Urinary bladder (tissue), 4 donors: ENCODE measurements at regions not wholly inside any gene's neighbourhood (a gene's known extent, or its start where the extent isn't known, plus 50 kb on each side); places are given as distances from the start of the nearest gene placed in this dataset. TPM values are rescaled to one million over a fixed set of nuclear protein-coding genes. Genes with fewer than 3 reads are reported as not detected.
"Not testable (repeated sequence)": the region's sequence is repeated elsewhere in the genome, so short reads cannot be mapped to it uniquely, and the experiment has no call there.

Experiments used
- DNase-seq: peaks from one replicate; pipeline ENCODE4 v3.0.0-alpha.2; 2015; ENCODE audit errors: extremely low spot score
- H3K27ac ChIP-seq: one replicate; pipeline ENCODE4 v1.5.1; 2013; ENCODE audit warnings: low read depth, mild to moderate bottlenecking, moderate library complexity
- H3K36me3 ChIP-seq: one replicate; pipeline ENCODE4 v1.6.1; 2013; ENCODE audit warnings: mild to moderate bottlenecking, moderate library complexity; ENCODE audit not compliant: insufficient read depth
- H3K4me1 ChIP-seq: one replicate; pipeline ENCODE4 v1.6.1; 2013; ENCODE audit warnings: mild to moderate bottlenecking, moderate library complexity; ENCODE audit not compliant: insufficient read depth
- H3K4me3 ChIP-seq: one replicate; pipeline ENCODE4 v1.5.1; 2013; ENCODE audit warnings: low read depth, low read length
- WGBS: extraction: QIAGEN DNeasy Blood & Tissue Kit; methylation state at CpG from one replicate; pipeline ENCODE4 v1.1.7; 2013; 5-methylcytosine and 5-hydroxymethylcytosine counted together
- small RNA-seq: library from RNA; depleted of rRNA; stranded (forward); fragments of <200 nt; gene quantifications from one replicate; pipeline ENCODE3, GENCODE V24; 2014
- donor health status: healthy with polysubstance abuse.
- donor health status: healthy.

DNA sequence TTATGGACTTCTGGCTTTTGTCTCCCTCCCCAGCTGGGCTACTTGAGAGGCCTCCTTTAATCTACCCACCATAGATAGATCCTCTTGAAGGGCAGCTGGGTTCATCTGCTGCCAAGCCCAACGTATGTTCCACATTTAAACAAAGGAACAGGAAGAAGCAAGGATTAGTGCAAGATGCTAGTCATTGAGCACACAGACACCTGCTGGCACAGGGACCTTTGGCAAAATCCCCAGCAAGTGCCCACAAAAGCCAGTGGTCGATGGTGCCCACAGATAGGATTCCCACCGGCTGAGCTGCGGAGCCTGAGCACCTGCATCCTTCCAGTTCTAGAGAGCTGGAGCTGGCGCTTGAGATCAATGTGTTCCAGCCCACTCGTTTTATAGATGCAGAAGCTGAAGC, 57.7 kb upstream of the SHB start:
- Histone ChIP-seq H3K4me3 (no peak overlapping the region), H3K4me1 (no peaks in the 10 kb centered on the region), H3K27ac (no peak overlapping the region), H3K36me3 (no peaks in the 10 kb centered on the region)
- DNase-seq = no peak
- WGBS = 81% methylated on average over 6 of the region's 6 CpGs

DNA sequence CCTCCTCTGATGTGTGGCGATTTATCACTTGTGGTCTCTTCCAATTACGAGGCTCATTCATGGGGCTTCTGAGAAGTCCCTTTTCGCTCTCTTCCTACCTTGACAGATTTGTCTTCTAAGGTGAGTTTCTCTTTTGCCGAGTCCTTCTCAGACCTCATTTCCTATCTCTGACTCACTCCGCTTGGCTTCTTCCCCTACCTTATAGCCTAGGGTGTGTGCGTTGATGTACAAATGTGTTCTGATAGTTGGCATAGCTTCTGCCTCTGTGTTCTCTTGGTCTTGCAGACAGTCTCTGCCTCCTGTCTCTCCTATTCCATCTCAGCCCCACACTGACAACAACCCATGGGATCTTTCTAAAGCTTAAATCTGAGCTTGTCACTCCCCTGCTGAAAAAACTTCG, 56.9 kb upstream of the SHB start:
- WGBS = 78% methylated on average over 7 of the region's 7 CpGs
- H3K4me3 ChIP-seq = no peak overlapping the region
- no peaks in the 10 kb centered on the region for H3K4me1 ChIP-seq
- no peak overlapping the region for H3K27ac ChIP-seq
- no peak for DNase-seq
- H3K36me3 ChIP-seq = no peaks in the 10 kb centered on the region

GRCh38 chr9:38123359-38123758, 54.3 kb upstream of the SHB start:
- DNase-seq, H3K4me1 ChIP-seq, H3K36me3 ChIP-seq, H3K4me3 ChIP-seq, H3K27ac ChIP-seq: not testable (repeated sequence)
- 90% methylated on average over 1 of the region's 1 CpG for WGBS

DNA sequence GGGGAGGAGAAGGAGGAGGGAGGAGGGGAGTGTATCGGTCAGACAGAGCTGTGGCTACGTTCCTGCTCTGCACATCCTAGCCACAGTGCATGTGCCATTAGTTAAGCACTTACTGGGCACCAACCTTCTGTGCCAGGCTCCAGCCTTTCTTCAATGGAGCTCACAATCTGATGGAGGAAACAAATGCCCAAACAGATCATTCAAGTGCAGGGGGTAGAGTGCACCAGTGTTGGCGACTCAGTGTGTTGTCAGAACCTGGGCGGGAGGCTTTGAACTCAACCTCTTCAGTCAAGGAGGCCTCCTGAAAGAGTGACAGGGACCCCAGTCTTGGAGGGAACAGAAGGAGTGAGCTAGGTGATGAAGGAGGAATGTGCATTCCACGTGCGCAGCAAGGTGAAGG, 51.9 kb upstream of the SHB start:
- WGBS = 93% methylated on average over 6 of the region's 6 CpGs
- no peak overlapping the region for H3K4me3 ChIP-seq
- H3K36me3 ChIP-seq = no peaks in the 10 kb centered on the region
- no peak for DNase-seq
- H3K4me1 ChIP-seq = no peaks in the 10 kb centered on the region
- no peak overlapping the region for H3K27ac ChIP-seq

DNA sequence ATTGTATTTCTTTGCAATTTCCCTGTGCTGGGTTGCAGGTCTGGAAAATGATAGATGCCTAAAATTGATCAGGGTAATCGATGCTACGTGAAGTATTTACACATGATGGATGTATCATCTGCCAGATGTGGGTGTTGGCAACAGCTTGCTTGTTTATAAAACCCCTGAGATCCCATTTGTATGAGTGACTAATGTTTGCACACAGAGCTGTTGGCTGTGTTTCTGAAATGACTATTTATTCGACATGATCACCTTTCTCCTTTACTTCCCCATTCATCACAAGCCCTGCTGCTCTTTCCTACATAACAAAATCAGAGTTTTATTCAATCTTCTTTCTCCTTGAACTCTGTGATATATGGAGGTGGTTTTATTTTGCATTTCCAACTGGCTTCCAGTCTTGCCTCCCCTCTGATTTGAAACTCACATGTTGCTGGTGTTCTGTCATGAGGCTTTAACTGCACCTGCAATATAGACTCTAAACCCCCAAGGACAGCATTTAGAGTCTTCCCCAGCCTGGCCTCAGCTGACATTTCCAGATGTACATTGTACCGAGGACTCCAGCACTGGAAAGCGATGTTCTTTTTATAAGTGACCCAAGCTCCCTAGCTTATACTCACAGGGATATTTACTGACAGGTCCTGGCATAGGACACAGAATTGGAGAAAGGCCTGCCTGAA, 50.7 kb upstream of the SHB start:
- H3K36me3 ChIP-seq = no peaks in the 10 kb centered on the region
- 74% methylated on average over 5 of the region's 5 CpGs for whole genome bisulfite sequencing
- H3K4me3 ChIP-seq = no peak overlapping the region
- H3K27ac ChIP-seq = no peak overlapping the region
- no peaks in the 10 kb centered on the region for H3K4me1 ChIP-seq
- DNase-seq = no peak

DNA sequence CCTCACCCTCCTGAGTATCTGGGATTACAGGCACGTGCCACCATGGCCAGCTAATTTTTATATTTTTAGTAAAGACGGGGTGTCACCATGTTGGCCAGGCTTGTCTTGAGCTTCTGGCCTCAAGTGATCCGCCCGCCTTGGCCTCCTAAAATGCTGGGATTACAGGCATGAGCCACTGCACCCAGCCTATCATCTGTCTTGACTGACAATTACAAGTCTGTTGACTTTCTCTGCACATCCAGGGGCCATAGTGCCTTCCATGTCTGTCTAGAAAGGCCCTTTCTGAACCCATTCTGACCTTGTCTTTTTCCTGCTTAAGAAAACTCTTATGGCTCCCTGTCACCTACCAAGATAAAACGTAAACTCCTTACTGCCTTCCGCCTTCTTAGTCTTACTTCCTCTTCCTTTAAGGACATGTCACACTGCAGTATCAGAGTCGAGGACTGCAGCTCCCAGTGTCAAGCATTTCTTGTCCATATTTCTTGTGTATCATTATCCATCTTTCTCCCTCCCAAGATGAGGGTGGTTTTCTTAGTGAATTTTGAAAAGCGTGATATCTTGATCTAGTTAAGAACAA, 49.9 kb upstream of the SHB start:
- Histone ChIP-seq H3K4me1 (no peaks in the 10 kb centered on the region), H3K27ac (no peak overlapping the region), H3K4me3 (no peak overlapping the region), H3K36me3 (no peaks in the 10 kb centered on the region)
- WGBS = 88% methylated on average over 8 of the region's 8 CpGs
- DNase-seq = no peak

Small RNAs in the stretch of these regions (small RNA-seq; reads per million reads assigned to genes)
- not detected for gene RF00096
